ENCODE measurements at regions not wholly inside any gene's neighbourhood (a gene's known extent, or its start where the extent isn't known, plus 50 kb on each side); places are given as distances from the start of the nearest gene placed in this dataset.
"Not testable (repeated sequence)": the region's sequence is repeated elsewhere in the genome, so short reads cannot be mapped to it uniquely, and the experiment has no call there.

DNA sequence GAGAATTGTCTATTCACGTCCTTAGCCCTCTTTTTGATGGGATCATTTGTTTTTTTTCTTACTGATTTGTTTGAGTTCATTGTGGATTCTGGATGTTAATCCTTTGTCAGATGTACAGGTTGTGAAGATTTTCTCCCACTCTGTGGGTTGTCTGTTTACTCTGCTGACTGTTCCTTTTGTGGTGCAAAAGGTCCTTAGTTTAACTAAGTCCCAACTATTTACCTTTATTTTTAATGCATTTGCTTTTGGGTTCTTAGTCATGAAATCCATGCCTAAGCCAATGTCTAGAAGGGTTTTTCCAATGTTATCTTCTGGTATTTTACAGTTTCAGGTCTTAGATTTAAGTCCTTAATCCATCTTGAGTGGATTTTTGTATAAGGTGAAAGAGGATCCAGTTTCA lies 336.3 kb downstream of the TFAP2B start:
- not testable (repeated sequence) for DNase-seq

DNA sequence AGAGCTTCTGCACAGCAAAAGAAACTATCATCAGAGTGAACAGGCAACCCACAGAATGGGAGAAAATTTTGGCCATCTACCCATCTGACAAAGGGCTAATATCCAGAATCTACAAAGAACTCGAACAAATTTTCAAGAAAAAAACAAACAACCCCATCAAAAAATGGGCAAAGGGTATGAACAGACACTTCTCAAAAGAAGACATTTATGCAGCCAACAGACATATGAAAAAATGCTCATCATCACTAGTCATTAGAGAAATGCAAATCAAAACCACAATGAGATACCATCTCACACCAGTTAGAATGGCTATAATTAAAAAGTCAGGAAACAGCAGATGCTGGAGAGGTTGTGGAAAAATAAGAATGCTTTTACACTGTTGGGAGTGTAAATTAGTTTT lies 340.6 kb downstream of the TFAP2B start:
- DNase-seq, result not testable (repeated sequence)

DNA sequence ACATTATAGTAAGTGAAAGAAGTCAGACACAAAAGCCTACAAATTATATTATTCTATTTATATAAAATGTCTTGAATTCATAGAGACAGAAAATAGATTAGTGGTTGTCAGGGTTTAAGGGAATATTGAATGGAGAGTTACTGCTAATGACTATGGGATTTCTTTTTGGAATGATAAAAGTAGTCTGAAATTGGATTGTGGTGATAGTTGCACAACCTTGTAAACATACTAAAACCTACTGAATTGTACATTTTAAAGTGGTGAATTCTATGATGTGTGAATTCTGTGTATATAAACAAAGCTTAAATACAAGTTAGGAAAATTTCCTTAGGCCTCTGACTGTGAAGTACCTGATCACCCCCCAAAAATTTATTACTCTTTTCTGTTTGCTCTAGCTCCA lies 343.1 kb downstream of the TFAP2B start:
- no peak for DNase-seq

DNA sequence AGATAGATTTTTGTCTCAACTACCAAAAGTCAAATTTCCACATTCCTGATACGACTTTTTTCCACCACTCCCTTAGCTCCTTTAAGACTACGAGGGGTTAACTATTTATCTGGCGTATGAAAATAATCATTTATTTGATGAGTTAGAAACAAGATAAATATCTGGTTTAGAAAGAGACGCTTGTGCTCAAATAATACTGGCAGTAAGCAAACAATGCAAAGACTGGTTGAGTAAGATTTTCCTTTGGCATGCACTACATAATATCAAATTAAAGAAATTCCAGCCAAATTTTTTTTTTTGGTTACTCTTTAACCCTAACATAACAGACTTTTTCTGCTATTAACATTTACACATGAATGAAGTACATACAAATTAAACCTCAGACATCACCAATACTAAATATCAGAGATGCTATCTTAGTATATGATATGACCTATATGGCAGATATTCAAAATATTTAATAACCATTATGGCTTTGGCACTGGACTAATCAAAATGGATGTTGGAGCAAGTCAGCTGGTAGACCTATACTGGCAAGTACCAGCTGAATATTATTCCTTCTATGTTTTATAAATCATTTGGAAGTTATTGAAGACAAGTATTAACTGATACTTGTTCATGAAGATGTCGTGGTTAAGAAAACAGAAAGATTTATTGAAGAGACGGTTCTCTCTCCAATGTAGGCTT lies 345.3 kb downstream of the TFAP2B start:
- DNase-seq, result no peak

DNA sequence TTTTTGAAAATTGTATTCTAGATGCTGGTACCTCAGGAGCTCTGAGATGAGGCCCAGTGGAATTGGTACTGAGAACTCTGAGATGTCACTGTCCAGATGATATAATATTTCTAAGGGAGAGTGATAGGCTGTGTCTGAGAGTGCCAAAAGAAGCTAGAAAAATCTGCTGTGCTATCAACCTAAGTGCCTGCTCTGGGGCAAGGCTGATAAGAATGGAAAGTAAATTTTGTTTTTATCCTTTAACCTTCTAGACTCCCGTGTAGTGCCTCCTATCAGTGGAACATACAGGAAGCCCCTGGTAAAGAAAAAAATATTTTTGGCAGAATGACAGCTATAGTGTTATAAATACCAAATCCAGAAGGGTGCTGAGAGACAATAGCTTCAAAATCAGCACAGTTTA lies 348.2 kb downstream of the TFAP2B start:
- DNase-seq, result no peak

DNA sequence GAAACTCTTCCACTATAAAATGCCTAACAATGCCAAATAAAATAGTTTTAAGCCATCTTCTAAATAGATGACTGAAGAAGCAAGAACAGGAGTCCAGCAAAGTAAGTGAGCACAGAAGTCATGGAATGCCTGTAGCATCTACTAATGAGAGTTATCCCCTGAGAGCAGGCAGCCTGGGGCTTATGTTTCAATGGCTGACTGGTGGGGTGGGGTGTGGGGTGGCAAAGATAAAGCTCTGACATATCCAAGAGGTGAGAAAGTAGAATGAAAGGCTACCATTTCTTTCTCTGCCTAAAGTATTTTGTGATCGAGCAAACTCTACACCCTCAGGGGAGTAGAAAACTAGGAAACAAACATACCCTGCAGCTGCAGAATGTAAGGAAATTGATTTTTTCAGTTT lies 348.8 kb downstream of the TFAP2B start:
- DNase-seq, result no peak

DNA sequence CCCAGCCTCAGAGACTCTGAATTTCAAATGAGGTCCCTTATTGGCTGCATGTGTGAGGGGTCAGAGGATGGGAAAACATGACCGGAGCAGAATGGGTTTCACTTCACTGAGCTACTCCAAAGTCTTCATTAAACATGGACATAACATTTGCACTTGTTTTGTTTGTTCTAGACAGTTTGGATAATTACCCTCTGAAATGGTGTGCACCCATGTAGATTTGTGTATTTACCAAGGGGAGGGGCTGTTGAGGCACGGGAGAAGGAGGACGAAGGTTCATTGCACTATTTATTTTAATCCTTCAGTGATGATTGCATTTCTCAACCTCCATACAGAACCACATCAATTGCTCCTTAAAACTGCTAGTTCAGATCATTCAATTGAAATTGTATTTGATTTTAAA lies 364.2 kb downstream of the TFAP2B start:
- no peak for DNase-seq

DNA sequence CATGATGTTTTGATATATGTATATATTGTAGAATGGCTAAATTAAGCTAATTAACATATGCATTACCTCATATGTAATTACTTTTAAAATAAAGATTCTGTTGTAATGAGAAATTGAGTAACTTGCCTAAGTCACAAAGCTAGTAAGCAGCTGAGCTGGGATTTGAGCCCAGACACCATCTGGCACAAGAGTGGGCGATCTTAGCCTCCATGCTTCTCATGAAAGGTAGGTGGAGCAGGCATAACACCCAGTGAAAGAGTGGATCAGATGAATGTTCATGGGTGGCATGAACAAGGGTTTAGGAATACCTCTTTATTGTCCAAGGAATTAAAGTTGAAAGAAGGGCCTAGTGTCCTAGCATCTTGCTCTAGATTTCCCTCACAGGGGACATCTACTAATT lies 365.4 kb downstream of the TFAP2B start:
- DNase-seq, result no peak

DNA sequence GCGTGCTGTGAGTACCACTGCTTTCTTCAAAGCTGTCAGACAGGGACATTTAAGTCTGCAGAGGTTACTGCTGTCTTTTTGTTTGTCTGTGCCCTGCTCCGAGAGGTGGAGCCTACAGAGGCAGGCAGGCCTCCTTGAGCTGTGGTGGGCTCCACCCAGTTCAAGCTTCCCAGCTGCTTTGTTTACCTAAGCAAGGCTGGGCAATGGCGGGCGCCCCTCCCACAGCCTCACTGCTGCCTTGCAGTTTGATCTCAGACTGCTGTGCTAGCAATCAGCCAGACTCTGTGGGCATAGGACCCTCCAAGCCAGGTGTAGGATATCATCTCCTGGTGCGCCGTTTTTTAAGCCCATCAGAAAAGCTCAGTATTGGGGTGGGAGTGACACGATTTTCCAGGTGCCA lies 374.5 kb downstream of the TFAP2B start:
- DNase-seq, result not testable (repeated sequence)

DNA sequence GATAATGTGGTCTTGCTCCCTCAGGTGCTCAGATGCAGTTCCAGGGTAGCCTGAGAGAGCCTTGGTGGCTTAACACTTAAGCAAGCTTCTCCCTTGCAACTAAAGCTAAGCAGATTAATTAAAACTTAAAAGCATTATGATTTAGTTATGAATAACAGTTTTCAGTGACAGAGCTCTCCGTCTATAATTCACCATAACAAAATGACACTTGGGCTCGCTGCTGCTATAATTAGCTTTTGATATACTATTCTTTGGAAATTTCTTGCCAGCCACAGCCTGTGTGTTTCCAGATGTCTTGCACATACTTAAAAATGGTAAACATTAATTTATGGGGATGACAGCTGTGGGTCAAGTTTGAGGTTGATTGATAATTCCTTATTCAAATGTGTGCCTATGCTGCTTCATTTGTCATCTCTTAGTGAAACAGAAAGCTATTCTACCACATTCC lies 380.5 kb downstream of the TFAP2B start:
- DNase-seq, result no peak

DNA sequence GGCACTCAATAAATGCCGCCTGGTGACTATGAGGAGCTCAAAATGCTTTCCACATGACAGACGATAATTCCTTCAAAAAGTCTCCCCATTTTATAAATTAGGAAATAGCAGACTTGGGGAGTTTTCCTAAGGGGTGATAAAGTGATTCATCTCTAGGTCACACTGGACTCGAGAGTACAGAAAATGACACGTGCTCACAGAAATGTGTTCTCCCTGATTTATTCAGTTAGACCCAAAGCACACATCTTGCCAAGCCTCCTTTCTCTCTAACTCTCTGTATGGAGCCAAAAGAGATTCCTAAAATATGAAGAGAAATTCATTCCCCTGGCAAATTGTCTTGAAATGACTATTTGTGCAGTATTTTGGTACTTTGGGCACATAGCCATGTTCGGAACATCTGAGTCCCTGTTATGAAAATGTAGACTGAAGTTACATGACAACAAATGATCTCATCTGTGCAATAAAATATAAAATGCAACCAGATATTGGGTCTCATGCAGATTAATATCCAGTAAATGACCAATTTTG lies 381.1 kb downstream of the TFAP2B start:
- DNase-seq, result no peak

DNA sequence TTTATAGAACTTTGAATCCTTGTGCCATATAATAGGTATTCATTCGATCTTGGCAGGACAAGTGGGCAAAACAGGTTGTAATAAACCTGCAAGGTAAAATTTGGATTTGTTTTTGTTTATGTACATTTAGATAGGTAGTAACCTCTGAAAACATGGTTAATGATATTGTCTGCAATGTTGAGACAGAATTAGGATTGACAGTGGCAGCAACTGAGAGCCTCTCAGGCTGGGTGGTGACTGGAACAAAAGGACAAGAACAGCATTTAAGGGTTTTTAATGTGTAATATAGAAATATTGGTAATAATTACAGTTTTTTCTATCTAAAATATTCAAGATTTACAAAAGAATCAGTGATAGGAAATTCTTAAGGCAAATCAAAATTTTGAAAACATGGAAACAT lies 382.0 kb downstream of the TFAP2B start:
- no peak for DNase-seq

DNA sequence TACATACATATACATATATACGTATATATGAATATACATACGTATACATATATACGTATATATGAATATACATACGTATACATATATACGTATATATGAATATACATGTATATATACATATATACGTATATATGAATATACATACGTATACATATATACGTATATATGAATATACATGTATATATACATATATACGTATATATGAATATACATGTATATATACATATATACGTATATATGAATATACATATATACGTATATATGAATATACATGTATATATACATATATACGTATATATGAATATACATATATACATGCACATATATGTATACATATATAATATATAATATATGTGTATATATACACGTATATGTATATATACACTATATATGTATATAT lies 384.0 kb downstream of the TFAP2B start:
- not testable (repeated sequence) for DNase-seq

DNA sequence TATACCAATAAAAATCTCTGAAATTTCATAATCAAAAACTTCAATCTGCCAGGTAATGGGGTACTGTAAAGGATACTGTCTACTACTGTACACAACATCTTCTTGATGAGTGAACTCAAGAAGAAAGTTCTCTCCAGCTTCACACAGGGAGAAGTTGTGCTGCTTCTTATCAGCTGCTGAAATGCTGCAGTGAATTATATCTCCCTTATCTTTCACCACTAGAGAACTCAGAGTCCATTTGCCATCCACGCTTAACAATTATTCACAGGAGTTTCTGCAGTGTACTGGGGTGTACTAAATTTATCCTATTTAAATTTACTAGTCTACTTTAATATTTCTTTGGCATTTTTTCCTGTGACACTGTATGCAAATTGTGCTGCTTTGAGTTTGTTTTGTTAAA lies 384.8 kb downstream of the TFAP2B start:
- DNase-seq, result no peak

DNA sequence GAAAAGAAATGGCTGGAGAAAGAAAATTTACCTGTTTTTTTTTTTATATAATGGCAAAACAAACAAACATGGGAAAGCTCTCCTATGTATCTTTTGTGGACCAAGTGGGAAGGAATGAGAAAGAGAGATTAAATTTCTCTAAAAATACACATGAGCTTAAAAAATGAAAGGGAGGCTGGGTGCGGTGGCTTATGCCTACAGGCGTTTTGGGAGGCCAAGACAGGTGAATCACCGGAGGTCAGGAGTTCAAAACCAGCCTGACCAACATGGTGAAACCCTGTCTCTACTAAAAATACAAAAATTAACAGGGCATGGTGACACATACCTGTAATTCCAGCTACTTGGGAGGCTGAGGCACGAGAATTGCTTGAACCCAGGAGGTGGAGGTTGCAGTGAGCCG lies 388.0 kb downstream of the TFAP2B start:
- not testable (repeated sequence) for DNase-seq

DNA sequence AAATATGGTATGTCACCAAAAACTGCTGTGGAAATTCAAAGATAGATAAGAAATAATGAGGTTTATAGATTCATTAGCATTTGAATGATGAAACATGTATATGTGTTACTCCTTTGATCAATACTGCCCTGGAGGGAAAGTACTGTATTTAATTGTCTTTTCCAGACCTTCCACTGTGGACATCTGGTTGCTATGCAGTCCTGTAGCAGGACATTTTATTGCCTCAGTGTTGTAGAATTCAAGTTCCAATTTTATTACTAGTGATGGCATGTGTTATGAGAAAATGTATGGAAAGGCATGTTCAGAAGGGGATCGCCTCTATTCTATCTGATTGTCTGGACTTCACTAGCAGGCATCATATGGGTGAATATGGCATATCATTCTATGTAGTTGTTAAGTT lies 391.0 kb downstream of the TFAP2B start:
- no peak for DNase-seq

DNA sequence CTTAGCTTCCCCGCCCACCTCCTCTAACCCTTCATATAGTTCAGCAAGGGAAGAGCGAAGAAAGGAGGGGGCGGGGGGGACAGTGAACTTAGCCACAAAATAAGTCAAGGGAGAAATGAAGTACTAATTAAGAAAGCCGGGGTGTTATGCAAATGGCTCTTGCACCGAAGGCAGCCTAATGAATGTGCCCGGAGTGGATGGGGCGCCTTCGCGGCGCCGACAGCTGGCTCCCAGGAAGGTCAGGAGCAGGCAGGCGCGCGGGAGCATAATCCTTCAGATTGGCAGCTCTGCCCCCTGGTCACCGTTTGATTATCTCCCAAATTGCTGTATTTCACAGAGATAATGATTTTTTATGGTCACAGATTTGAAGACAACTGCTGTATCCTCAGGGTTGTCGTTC lies 395.1 kb downstream of the TFAP2B start:
- no peak for DNase-seq

DNA sequence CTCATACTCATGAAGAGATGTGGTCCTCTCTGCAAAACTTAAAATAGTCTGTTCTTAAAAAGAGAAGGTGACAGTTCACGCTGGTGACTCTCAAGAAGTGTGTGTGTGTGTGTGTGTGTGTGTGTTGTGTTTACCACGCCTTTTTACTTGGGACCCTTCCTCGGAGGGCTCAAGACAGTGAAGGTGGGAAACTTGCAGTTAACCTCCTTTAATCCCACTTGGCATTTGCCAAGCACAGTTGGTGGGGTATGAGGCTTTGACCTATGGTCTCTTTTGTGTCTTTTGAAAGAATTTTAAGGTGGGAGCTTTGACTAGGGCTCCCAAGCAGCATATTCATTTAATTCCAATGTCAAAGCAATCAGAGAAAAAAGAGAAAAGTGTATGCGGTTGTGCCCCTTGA lies 395.8 kb downstream of the TFAP2B start:
- no peak for DNase-seq

DNA sequence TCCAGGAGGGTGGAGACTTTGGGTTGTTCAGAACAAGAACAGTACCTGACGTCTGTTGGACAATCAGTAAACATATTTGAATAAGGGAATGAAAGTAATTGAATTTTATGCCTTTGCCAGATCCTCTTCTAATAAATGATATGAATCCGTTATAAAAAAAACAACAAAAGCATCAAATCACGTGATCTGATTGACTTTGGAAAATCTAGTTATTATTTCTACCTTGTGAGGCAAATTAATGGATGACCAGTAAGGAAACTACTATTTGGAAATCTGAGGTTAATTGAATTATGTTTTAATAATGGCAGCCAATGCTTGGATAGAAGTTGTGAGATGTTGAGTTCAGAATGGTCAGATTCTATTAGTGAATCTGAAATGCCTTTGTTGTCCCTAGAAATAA lies 399.5 kb downstream of the TFAP2B start:
- no peak for DNase-seq

DNA sequence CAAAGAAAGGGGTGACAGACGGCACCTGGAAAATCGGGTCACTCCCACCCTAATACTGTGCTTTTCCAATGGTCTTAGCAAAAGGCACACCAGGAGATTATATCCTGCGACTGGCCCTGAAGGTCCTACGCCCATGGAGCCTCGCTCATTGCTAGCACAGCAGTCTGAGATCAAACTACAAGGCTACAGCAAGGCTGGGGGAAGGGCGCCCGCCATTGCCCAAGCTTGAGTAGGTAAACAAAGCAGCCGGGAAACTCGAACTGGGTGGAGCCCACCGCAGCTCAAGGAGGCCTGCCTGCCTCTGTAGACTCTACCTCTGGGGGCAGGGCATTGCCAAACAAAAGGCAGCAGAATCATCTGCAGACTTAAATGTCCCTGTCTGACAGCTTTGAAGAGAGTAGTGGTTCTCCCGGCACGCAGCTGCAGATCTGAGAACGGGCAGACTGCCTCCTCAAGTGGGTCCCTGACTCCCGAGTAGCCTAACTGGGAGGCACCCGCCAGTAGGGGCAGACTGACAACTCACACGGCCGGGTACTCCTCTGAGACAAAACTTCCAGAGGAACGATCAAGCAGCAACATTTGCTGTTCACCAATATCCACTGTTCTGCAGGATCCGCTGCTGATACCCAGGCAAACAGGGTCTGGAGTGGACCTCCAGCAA lies 406.0 kb downstream of the TFAP2B start:
- DNase-seq, result not testable (repeated sequence)

DNA sequence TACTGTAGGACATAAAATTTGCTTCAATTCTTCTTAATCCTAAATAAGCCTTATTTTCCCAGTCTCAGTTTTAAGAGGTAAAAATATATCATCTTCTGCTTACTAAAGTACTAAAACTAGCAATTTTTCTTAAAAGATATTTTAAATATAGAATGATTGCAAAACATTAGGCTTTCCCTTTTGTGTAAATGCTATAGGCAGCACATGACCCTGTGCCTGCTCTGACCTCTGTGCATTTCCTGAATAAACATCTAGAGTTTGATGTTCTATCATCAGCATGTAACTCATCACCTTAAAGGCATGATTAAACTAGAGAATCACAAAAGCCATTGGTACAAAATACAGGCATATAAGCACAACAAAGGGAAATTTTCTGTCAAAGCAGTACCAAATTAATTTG lies 422.7 kb downstream of the TFAP2B start:
- DNase-seq, result no peak

DNA sequence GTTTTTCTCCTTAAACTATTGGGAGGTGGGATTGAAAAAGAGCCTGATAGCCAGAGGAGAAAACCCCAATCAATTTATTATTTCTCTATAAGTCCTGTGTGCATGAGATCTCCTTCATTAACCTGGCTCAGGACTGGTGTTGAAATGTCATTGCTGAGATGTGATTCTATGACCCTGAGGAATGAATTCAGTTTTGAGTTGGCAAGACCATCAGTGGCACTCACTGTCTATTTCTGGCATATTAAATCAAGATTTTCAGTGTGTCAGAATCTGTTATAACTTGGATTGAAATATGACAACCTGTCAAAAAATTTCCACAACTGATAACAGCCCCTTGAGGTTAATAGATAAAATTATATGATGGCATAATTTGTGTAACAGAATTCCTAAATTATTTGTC lies 431.1 kb downstream of the TFAP2B start:
- DNase-seq, result no peak

DNA sequence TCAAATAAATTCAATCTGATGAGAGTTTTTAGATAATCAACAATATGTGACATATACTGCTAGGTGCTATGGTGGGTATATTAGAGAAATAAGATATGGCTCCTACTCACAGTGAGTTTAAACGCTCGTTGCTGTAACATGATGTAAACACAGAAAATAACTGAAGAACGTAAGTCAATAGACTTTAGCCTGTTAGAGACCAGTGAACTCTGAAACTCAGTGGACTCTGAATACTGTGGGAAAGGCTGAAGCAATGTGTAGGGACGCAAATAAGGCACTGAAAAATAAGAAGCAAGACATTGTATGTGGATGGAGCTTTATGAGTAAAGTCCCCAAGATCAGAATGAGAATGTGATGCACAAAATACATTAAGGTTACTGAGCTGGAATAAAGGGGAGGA lies 431.6 kb downstream of the TFAP2B start:
- no peak for DNase-seq

DNA sequence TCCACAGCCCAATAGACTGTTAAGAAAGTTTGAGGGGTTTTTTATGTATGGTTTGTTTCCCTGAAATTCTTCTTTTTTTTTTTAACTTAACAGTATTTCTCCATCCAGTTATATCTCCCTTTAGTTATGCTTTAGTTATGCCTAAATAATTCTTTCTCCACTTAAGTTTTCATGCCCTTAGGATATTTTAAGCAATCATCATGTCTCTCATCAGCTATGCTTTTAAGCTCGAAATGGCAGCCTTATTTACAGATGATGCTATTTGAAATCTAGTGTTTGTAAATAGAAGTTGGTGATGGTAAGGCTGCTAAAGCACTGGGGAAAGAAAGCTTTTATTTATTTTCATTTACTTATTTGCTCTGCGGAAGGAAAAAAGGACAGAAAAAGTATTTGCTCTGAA lies 439.3 kb downstream of the TFAP2B start:
- DNase-seq, result no peak

Measured in fibroblast of skin of abdomen (primary cell).